ENCODE measurements at regions not wholly inside any gene's neighbourhood (a gene's known extent, or its start where the extent isn't known, plus 50 kb on each side); places are given as distances from the start of the nearest gene placed in this dataset.

DNA sequence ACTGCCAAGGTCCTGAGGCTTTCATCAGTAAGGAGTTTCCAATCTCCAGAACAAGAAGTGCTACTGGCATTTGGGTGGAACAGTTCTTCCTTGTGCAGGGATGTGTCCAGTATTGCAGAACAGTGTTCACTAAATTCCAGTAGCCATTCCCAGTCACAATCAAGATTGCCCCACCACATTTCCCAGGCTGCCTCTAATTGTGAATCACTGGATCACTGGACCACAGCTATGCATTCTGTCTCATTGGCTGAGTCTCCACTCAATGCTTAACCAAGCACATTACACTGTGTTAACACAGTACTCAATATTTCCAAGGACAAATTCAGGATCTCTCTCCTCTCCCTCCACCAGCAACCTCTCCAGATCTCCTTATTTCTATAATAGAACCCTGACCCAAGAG lies 160.2 kb upstream of the CCDC150 start:
- TF ChIP-seq, protein P1, sequence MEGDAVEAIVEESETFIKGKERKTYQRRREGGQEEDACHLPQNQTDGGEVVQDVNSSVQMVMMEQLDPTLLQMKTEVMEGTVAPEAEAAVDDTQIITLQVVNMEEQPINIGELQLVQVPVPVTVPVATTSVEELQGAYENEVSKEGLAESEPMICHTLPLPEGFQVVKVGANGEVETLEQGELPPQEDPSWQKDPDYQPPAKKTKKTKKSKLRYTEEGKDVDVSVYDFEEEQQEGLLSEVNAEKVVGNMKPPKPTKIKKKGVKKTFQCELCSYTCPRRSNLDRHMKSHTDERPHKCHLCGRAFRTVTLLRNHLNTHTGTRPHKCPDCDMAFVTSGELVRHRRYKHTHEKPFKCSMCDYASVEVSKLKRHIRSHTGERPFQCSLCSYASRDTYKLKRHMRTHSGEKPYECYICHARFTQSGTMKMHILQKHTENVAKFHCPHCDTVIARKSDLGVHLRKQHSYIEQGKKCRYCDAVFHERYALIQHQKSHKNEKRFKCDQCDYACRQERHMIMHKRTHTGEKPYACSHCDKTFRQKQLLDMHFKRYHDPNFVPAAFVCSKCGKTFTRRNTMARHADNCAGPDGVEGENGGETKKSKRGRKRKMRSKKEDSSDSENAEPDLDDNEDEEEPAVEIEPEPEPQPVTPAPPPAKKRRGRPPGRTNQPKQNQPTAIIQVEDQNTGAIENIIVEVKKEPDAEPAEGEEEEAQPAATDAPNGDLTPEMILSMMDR (IDR thresholded peaks at IDR 0.05; ENCODE audit: poor library complexity) = no peak
- no peak for TF ChIP-seq EZH2 (IDR thresholded peaks at IDR 0.05; ENCODE audit: borderline replicate concordance)

All from hepatocyte (in vitro differentiated cells).